IMR-90 (cell line): ENCODE measurements at regions not wholly inside any gene's neighbourhood (a gene's known extent, or its start where the extent isn't known, plus 50 kb on each side); places are given as distances from the start of the nearest gene placed in this dataset.

Experiments used
- CEBPB ChIP-seq: IDR thresholded peaks from 2 replicates; pipeline ENCODE4 v1.6.1; 2012; ENCODE audit warnings: low read depth, low read length, improper control_type of control experiment
- CHD1 ChIP-seq: IDR thresholded peaks from 2 replicates; pipeline ENCODE4 v1.6.1; 2012; ENCODE audit warnings: low read depth, low read length, improper control_type of control experiment
- FOS ChIP-seq: fragments of 150-350 bp; IDR thresholded peaks from 2 replicates; pipeline ENCODE4 v1.6.1; 2016; ENCODE audit warnings: low read depth, low read length
- POLR2A ChIP-seq: IDR thresholded peaks from 2 replicates; pipeline ENCODE4 v1.6.1; 2012; ENCODE audit warnings: mild to moderate bottlenecking, low read depth, low read length
- RAD21 ChIP-seq: IDR thresholded peaks from 2 replicates; pipeline ENCODE4 v1.6.1; 2012; ENCODE audit warnings: low read length, improper control_type of control experiment
- RCOR1 ChIP-seq: IDR thresholded peaks from 2 replicates; pipeline ENCODE4 v1.6.1; 2012; ENCODE audit warnings: mild to moderate bottlenecking, low read length, improper control_type of control experiment; ENCODE audit not compliant: insufficient replicate concordance
- SMC3 ChIP-seq: fragments of 150-350 bp; IDR thresholded peaks from 2 replicates; pipeline ENCODE4 v1.6.1; 2016; ENCODE audit warnings: low read depth, mild to moderate bottlenecking, antibody characterized with exemption, low read length, moderate library complexity
- TF ChIP-seq, protein P1 (sequence below): conservative IDR thresholded peaks from 2 replicates; pipeline ENCODE4 v1.5.1; 2012; ENCODE audit warnings: mild to moderate bottlenecking, low read depth, low read length, improper control_type of control experiment
- TF ChIP-seq, protein P2 (sequence below): fragments of 150-350 bp; IDR thresholded peaks from 2 replicates; pipeline ENCODE4 v1.6.1; 2016; ENCODE audit warnings: low read depth, mild to moderate bottlenecking, low read length, moderate library complexity, borderline replicate concordance

DNA sequence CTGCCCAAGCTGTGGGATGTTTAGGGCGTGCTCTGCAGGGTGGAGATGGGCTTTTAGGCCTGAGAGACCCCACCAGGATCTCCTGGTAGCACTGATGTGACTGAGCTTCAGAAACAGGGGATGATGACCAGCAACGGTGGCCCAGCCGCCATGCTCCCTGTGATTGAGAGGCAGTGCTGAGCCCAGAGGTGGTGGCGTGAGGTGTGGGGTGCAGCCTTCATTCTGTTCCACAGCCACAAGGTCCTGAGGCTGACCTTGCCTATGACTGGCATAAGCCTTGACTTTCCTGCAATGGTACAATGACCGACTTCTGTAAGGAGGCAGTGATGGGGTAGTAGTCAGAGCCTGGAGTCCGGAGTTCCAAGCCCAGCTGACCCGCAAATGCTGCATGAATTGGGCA is 263.3 kb downstream of the TSN start:
- TF ChIP-seq, protein P1, sequence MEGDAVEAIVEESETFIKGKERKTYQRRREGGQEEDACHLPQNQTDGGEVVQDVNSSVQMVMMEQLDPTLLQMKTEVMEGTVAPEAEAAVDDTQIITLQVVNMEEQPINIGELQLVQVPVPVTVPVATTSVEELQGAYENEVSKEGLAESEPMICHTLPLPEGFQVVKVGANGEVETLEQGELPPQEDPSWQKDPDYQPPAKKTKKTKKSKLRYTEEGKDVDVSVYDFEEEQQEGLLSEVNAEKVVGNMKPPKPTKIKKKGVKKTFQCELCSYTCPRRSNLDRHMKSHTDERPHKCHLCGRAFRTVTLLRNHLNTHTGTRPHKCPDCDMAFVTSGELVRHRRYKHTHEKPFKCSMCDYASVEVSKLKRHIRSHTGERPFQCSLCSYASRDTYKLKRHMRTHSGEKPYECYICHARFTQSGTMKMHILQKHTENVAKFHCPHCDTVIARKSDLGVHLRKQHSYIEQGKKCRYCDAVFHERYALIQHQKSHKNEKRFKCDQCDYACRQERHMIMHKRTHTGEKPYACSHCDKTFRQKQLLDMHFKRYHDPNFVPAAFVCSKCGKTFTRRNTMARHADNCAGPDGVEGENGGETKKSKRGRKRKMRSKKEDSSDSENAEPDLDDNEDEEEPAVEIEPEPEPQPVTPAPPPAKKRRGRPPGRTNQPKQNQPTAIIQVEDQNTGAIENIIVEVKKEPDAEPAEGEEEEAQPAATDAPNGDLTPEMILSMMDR = no peak
- TF ChIP-seq RAD21 (no peak), CEBPB (no peak), POLR2A (no peak), RCOR1 (no peak), CHD1 (no peak), SMC3 (no peak), FOS (no peak)
- TF ChIP-seq, protein P2, sequence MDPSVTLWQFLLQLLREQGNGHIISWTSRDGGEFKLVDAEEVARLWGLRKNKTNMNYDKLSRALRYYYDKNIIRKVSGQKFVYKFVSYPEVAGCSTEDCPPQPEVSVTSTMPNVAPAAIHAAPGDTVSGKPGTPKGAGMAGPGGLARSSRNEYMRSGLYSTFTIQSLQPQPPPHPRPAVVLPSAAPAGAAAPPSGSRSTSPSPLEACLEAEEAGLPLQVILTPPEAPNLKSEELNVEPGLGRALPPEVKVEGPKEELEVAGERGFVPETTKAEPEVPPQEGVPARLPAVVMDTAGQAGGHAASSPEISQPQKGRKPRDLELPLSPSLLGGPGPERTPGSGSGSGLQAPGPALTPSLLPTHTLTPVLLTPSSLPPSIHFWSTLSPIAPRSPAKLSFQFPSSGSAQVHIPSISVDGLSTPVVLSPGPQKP = no peak
